HUES6 (cell line): ENCODE measurements at regions not wholly inside any gene's neighbourhood (a gene's known extent, or its start where the extent isn't known, plus 50 kb on each side); places are given as distances from the start of the nearest gene placed in this dataset.
"Not testable (repeated sequence)": the region's sequence is repeated elsewhere in the genome, so short reads cannot be mapped to it uniquely, and the experiment has no call there.

Experiments used
- H3K27ac ChIP-seq: 2 replicates; pipeline ENCODE4 v1.7.0; 2013; ENCODE audit warnings: low read depth, mild to moderate bottlenecking, low read length, inconsistent platforms
- H3K27me3 ChIP-seq: 2 replicates; pipeline ENCODE4 v1.6.1; 2013; ENCODE audit warnings: low read length; ENCODE audit not compliant: control insufficient read depth, insufficient read depth
- H3K36me3 ChIP-seq: 2 replicates; pipeline ENCODE4 v1.6.1; 2013; ENCODE audit warnings: low read length; ENCODE audit not compliant: control insufficient read depth, insufficient read depth
- H3K4me1 ChIP-seq: 2 replicates; pipeline ENCODE4 v1.6.1; 2013; ENCODE audit warnings: low read length; ENCODE audit not compliant: control insufficient read depth, insufficient read depth
- H3K4me3 ChIP-seq: 2 replicates; pipeline ENCODE4 v1.5.1; 2013; ENCODE audit warnings: low read depth, low read length
- H3K9ac ChIP-seq: one replicate; pipeline ENCODE4 v1.6.1; 2013; ENCODE audit warnings: mild to moderate bottlenecking, low read length
- H3K9me3 ChIP-seq: 2 replicates; pipeline ENCODE4 v1.6.1; 2013; ENCODE audit warnings: low read depth, low read length; ENCODE audit not compliant: control insufficient read depth, insufficient read depth

- Histone ChIP-seq H3K4me3 (no peak overlapping the region), H3K9ac (no peak overlapping the region), H3K36me3 (no peaks in the 10 kb centered on the region), H3K4me1 (no peaks in the 10 kb centered on the region; the same call in 1 of the 2 replicates), H3K9me3 (no peaks in the 10 kb centered on the region), H3K27me3 (no peaks in the 10 kb centered on the region), H3K27ac (no peak overlapping the region)
Observed at GRCh38 chr12:127802271-127802670, 464.7 kb upstream of the TMEM132C start.

GRCh38 chr12:127803545-127803944 lies 463.4 kb upstream of the TMEM132C start:
- Histone ChIP-seq H3K36me3 (no peaks in the 10 kb centered on the region), H3K9me3 (no peaks in the 10 kb centered on the region), H3K4me3 (no peak overlapping the region), H3K9ac (no peak overlapping the region), H3K27ac (no peak overlapping the region), H3K27me3 (no peaks in the 10 kb centered on the region), H3K4me1 (no peaks in the 10 kb centered on the region; the same call in 1 of the 2 replicates)

GRCh38 chr12:127809275-127809674 lies 457.7 kb upstream of the TMEM132C start:
- Histone ChIP-seq H3K9ac (no peak overlapping the region), H3K9me3 (no peaks in the 10 kb centered on the region), H3K36me3 (no peaks in the 10 kb centered on the region), H3K27me3 (no peaks in the 10 kb centered on the region), H3K27ac (no peak overlapping the region), H3K4me3 (no peak overlapping the region), H3K4me1 (0 out of 2 replicates have a peak, but pooled peaks cover 7% of the 10 kb centered on the region)

GRCh38 chr12:127810041-127810440 lies 456.9 kb upstream of the TMEM132C start:
- Histone ChIP-seq H3K9ac (no peak overlapping the region), H3K27ac (no peak overlapping the region), H3K36me3 (no peaks in the 10 kb centered on the region), H3K4me3 (no peak overlapping the region), H3K4me1 (0 out of 2 replicates have a peak, but pooled peaks cover 7% of the 10 kb centered on the region), H3K27me3 (no peaks in the 10 kb centered on the region), H3K9me3 (no peaks in the 10 kb centered on the region)

- not testable (repeated sequence) for H3K27ac ChIP-seq, H3K9ac ChIP-seq, H3K36me3 ChIP-seq, H3K9me3 ChIP-seq, H3K4me1 ChIP-seq, H3K4me3 ChIP-seq, H3K27me3 ChIP-seq
Observed at GRCh38 chr12:127810459-127810858, 456.5 kb upstream of the TMEM132C start.

GRCh38 chr12:127811988-127812387 lies 455.0 kb upstream of the TMEM132C start:
- Histone ChIP-seq H3K36me3 (no peaks in the 10 kb centered on the region), H3K27ac (no peak overlapping the region), H3K9ac (no peak overlapping the region), H3K4me3 (no peak overlapping the region), H3K27me3 (no peaks in the 10 kb centered on the region), H3K9me3 (no peaks in the 10 kb centered on the region), H3K4me1 (0 out of 2 replicates have a peak, but pooled peaks cover 7% of the 10 kb centered on the region)

- no peaks in the 10 kb centered on the region for H3K36me3 ChIP-seq
- H3K4me3 ChIP-seq: no peak overlapping the region
- no peak overlapping the region for H3K9ac ChIP-seq
- no peak overlapping the region for H3K27ac ChIP-seq
- H3K4me1 ChIP-seq: 0 out of 2 replicates have a peak, but pooled peaks cover 7% of the 10 kb centered on the region
- H3K27me3 ChIP-seq: no peaks in the 10 kb centered on the region
- H3K9me3 ChIP-seq: no peaks in the 10 kb centered on the region
Observed at GRCh38 chr12:127813147-127813546, 453.8 kb upstream of the TMEM132C start.

GRCh38 chr12:127819056-127819455 lies 447.9 kb upstream of the TMEM132C start:
- Histone ChIP-seq H3K36me3 (no peaks in the 10 kb centered on the region), H3K4me1 (no peaks in the 10 kb centered on the region), H3K4me3 (no peak overlapping the region)

GRCh38 chr12:127820271-127820670 lies 446.7 kb upstream of the TMEM132C start:
- Histone ChIP-seq H3K9me3 (no peaks in the 10 kb centered on the region), H3K27ac (no peak overlapping the region), H3K27me3 (no peaks in the 10 kb centered on the region; the same call in 1 of the 2 replicates), H3K9ac (no peak overlapping the region), H3K36me3 (no peaks in the 10 kb centered on the region), H3K4me3 (no peak overlapping the region), H3K4me1 (no peaks in the 10 kb centered on the region)

More at GRCh38 chr12:127819056-127819455, 447.9 kb upstream of the TMEM132C start:
- no peak overlapping the region for H3K9ac ChIP-seq
- H3K9me3 ChIP-seq: no peaks in the 10 kb centered on the region
- no peaks in the 10 kb centered on the region for H3K27me3 ChIP-seq
- H3K27ac ChIP-seq: no peak overlapping the region

- no peaks in the 10 kb centered on the region for H3K9me3 ChIP-seq
Observed at GRCh38 chr12:127820846-127821245, 446.1 kb upstream of the TMEM132C start.

GRCh38 chr12:127822809-127823411 lies 444.1 kb upstream of the TMEM132C start:
- H3K9ac ChIP-seq: no peak overlapping the region
- H3K27me3 ChIP-seq: no peaks in the 10 kb centered on the region; the same call in 1 of the 2 replicates
- no peaks in the 10 kb centered on the region for H3K36me3 ChIP-seq
- H3K4me3 ChIP-seq: no peak overlapping the region
- H3K4me1 ChIP-seq: no peaks in the 10 kb centered on the region
- peaks cover 8% of the 10 kb centered on the region for H3K9me3 ChIP-seq
- H3K27ac ChIP-seq: no peak overlapping the region

More at GRCh38 chr12:127820846-127821245, 446.1 kb upstream of the TMEM132C start:
- H3K27ac ChIP-seq: no peak overlapping the region
- H3K27me3 ChIP-seq: no peaks in the 10 kb centered on the region; the same call in 1 of the 2 replicates
- no peak overlapping the region for H3K4me3 ChIP-seq
- H3K9ac ChIP-seq: no peak overlapping the region
- no peaks in the 10 kb centered on the region for H3K4me1 ChIP-seq
- H3K36me3 ChIP-seq: no peaks in the 10 kb centered on the region
